GM21447 (cell line): ENCODE measurements at regions not wholly inside any gene's neighbourhood (a gene's known extent, or its start where the extent isn't known, plus 50 kb on each side); places are given as distances from the start of the nearest gene placed in this dataset.

Experiments
- ATAC-seq: cut with Tn5 transposase; IDR thresholded peaks from one replicate; pipeline ENCODE4 v1.9.1; 2021; ENCODE audit not compliant: unreplicated experiment

- no peak for ATAC-seq
These were observed 404.1 kb downstream of the GALR1 start for GRCh38 chr18:77653792-77654191.

GRCh38 chr18:77654302-77654701 lies 404.7 kb downstream of the GALR1 start:
- no peak for ATAC-seq

- ATAC-seq: no peak
These were observed 408.1 kb downstream of the GALR1 start for GRCh38 chr18:77657651-77658298.

GRCh38 chr18:77658299-77658662 lies 408.6 kb downstream of the GALR1 start:
- ATAC-seq: no peak

GRCh38 chr18:77658751-77659448 lies 409.3 kb downstream of the GALR1 start:
- no peak for ATAC-seq

- no peak for ATAC-seq
These were observed 417.0 kb downstream of the GALR1 start for GRCh38 chr18:77666613-77667012.

GRCh38 chr18:77668219-77668618 lies 418.6 kb downstream of the GALR1 start:
- ATAC-seq: no peak

- ATAC-seq: no peak
These were observed 419.7 kb downstream of the GALR1 start for GRCh38 chr18:77669331-77669730.

- no peak for ATAC-seq
These were observed 422.0 kb downstream of the GALR1 start for GRCh38 chr18:77671456-77672167.

- no peak for ATAC-seq
These were observed 427.3 kb downstream of the GALR1 start for GRCh38 chr18:77676910-77677309.

GRCh38 chr18:77677536-77677935 lies 427.9 kb downstream of the GALR1 start:
- ATAC-seq: no peak

GRCh38 chr18:77679869-77680268 lies 430.2 kb downstream of the GALR1 start:
- ATAC-seq: no peak

GRCh38 chr18:77700051-77700450 lies 450.4 kb downstream of the GALR1 start:
- ATAC-seq: no peak

GRCh38 chr18:77701977-77702376 lies 452.3 kb downstream of the GALR1 start:
- no peak for ATAC-seq

GRCh38 chr18:77702686-77703085 lies 453.0 kb downstream of the GALR1 start:
- no peak for ATAC-seq

GRCh38 chr18:77705301-77705700 lies 455.7 kb downstream of the GALR1 start:
- no peak for ATAC-seq

- peak; percentile 63 for ATAC-seq
These were observed 459.3 kb downstream of the GALR1 start for GRCh38 chr18:77708826-77709506.

GRCh38 chr18:77711096-77711495 lies 461.4 kb downstream of the GALR1 start:
- no peak for ATAC-seq

GRCh38 chr18:77714716-77715115 lies 465.1 kb downstream of the GALR1 start:
- ATAC-seq: no peak

- ATAC-seq: no peak
These were observed 466.6 kb downstream of the GALR1 start for GRCh38 chr18:77716282-77716681.

GRCh38 chr18:77733292-77733903 lies 483.8 kb downstream of the GALR1 start:
- ATAC-seq: no peak
